COLO829 (cell line): ENCODE measurements at regions not wholly inside any gene's neighbourhood (a gene's known extent, or its start where the extent isn't known, plus 50 kb on each side); places are given as distances from the start of the nearest gene placed in this dataset.

Experiments
- DNase-seq: peaks from one replicate; pipeline ENCODE4 v3.0.0; 2012; ENCODE audit warnings: low spot score

DNA sequence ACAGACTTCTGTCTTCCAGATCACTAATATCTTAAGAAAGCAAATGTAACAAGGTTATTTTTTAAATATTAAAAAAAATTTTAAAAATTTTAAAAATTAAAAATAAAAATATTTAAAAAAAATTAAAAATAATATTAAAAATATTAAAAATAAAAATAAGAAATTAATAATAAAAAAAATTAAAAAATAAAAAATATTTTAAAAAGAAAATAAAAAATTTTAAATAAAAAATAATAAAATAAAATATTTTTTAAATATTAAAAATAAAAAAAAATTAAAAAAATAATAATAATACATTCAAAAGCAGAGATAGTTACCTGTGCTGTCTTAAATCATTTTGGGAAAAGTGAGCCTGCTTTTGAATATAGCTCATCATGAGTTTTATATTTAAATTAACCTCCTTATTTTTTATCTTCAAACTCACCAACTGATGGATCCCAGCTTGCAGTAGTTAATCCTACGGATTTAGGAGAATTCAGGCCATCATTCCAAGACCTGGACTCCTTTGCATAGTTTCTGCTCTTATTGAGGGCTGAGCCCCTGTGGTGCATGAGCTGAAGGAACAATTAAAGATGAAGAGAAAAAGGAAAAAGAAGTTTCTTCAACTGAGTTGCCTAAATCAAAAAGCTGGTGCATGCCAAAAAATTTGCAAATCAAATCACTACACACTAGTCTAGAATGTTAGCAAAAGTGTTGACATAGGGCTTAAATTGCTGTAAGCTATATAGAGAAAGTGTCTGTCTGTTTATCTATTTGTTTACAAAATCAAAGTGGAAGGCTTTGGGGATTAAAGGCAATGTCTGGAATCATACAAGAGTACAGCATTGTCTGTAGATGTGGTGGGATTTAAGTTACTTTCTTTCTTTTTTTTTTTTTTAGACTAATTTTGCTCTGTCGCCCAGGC lies 50.5 kb upstream of the ZNF438 start:
- no peak for DNase-seq

DNA sequence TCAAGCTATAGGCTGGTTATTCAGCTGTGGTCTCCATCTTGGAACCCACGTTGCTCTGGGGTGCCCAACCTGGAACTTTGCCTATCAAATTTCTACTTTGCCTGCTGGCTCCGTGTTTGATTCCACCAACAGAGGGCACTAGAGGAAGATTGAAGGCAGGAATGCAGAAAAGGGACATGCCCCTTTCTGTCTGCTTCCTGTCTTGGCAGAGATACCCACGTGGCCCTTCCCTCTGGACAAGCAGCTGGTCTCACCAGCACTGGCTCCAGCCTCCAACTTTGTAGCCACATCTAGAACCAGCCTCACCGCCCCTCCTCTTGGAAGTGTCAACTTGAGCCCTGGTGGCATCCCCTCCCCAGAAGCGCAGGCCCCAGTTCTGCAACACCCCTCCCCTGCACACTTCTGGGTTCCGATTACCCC lies 52.1 kb upstream of the ZNF438 start:
- DNase-seq: peak; percentile 32

DNA sequence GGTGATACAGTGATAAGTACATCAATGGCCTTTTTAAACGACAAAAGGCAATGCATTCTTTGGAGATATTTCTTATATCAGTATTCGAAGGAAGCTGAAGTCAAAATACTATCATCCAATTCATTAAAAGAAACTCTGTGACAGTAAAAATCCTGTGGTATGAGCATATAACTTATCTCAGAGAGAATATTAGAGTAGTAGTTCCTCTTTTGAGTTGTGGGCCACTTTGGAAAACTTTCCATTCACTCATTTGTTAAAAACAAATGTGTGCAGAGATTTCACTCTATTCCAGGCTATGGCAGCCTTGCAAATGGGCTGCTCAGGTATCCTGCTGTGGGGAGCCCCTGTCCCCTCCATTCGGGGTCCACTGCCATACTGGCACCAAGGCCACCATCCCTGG lies 55.3 kb upstream of the ZNF438 start:
- DNase-seq: no peak

DNA sequence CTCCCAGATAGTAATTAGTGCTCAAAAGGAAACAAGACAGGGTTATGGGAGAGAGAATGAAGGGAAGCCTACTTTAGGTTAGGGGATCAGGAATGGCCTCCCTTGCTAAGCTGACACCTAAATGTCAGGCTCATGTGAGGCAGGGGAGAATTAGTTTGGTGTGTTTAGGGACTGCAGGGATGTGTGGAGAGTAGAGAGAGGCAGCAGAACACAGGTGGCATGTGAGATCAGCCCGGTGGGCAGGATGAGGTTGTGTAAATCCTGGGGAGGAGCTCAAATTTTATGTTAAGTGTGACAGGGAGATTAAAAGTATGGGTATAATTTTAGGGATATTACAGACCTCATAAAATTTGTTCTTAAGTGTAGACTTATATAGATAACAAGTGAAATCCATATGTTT lies 56.2 kb upstream of the ZNF438 start:
- no peak for DNase-seq

DNA sequence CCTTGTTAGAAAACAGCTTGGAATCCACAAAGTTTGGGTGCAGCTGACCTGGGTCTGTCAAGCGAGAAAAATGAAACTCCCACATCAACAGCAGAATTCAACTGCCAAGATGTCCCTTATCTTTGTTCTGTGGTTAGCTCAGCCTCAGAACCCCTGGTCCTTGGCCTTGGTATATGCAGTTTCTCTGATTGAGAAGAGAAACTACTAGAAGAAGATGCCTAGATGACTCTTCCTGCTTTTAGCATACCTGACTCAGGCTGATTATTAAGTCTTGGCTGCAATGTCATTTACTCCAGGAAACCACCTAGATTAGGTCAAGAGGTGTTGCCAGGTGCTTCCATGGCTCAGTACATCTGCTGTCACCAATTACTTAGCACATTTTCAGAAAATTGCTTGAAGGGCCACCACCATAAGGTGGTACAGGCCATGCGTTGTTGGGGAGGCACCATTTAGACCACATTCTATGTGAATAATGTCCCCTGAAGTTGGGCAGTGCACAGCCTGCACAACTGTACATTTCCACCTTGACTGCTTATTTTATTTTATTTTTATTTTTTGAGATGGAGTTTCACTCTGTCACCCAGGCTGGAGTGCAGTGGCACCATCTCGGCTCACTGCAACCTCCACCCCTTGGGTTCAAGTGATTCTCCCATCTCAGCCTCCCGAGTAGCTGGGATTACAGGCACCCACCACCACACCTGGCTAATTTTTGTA lies 59.4 kb upstream of the ZNF438 start:
- no peak for DNase-seq

DNA sequence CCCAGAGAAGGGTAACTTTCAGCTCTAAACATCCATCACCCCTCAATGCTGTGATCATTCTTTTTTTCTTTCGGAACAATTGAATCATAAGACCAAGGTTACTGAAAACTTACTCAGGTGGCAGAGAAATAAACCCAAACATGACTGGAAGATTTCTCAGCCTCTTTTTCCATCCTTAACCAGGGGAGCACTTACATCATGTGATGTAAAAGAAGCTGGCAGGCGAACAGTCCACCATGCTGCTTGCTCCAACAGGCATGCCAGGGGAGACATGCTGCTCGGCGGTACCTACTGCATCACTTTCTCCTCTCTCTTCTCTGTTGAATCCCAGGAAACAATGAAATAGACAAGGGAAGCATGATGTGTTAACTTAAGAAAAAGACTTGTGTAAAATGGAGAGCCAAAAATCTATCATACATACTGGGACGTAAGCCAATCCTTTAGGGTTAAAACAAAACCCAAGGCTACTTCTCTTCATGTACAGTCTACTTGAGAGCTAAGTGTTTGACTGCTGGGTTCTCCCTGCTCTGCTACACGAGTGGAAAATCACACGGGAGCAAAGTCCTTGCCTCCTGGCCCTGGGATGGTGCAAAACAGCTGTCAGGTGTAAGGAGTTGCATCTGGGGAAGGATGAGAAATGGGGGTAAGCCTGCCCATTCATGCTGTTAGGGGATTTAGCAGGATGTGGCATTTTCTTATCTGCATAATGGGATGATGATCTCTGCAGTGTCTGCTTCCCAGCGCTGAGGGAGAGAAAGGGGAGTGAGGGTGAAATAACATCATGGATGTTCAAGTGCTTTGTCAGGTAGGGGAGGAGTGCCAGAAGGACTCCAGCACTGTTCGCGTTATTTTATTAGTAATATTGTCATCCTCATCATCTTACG lies 64.3 kb upstream of the ZNF438 start:
- DNase-seq: no peak

DNA sequence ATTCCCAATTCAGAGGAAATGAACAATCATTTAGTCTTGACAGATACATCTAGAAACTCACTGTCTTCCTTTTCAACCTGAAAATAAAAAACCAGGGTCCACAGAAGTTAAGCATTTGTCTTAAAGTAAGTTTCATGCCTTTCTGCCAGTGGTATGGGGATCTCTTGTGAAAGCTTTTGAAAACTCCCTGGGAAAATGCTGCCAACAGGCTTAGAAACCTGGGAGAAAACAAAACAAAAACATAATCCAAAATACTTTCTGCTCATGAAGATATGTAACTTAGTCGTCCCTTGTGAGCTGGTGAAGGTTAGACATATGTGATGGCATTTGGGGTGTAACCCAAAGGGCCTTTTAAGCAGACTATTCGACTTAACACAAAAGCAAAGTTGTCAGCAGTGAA lies 66.4 kb upstream of the ZNF438 start:
- DNase-seq: no peak

DNA sequence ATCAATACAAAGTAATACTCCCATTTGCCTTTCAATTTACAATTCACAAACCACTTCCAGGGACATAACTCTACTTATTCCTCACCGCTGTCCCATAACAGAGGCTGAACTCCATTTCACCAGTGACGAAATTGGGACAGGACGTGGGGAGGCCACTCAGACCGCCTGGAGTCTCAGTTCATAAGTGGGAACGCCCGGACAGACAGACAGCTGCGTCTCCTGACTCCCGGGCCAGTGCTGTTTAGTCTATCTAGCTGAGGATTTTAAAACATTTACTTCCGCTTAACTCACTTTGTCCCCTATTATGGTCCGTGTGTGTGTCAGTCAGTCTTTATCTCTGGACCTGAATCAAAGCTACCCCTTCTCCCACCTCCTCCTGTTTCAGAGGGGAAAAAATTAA lies 67.4 kb upstream of the ZNF438 start:
- no peak for DNase-seq

DNA sequence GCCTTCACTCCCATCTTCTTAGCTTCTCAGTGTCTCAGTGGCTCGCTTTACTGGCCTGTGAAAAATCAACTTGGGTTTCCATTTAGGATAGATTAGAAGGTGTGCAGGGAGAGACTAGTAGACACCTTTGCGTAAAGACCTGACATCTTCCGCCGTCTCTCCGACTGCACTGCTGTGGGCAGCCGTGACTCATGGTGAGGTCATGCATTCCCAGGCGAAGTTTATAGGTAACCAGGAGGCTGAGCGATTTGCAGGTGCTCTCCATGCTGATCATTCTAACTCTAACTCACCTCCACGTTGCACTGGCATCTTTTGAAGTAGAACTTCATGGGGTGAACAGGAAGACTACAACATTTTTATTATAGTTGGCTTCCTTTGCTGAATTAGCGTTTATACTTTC lies 68.0 kb upstream of the ZNF438 start:
- no peak for DNase-seq

DNA sequence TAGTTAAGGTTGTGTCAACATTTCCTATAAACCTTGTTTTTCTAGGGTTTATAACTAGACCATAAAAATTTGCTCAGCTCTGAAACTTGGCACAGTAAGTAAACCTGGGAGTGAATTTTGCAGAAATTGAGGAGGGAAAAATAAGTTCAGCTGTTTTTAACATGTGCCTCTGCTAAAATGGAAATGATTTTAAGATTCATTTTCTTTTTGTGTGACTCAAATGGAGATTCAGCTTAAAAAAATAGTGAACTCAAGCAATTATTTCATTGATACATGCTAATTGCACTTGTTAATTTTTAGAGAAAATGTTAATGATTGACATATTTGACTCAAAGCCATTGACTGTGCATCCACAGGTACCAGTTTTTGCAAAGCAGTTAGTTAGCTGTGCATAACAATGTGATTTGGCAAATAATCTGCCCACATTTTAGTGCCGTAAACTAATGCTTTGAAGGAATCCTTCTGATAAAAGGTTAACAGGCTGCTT lies 68.5 kb upstream of the ZNF438 start:
- no peak for DNase-seq

DNA sequence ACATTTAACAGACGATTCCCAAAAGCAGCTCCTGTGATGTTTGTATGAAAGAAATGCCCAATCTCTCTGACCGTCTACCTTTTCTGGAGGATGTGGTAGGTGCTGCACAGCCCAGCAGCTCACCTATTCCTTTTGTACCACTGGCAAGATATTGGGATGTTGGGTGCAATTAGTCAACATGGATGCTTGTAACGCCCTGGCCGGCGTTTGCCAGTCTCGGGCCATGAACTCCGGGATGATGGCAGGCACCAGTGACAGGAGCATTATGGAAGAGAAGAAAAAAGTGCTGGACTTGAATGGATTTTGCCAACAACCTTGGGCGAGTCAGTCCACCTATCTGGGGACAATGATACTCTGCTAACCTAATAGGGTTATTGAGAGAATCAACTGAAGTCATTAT lies 69.0 kb upstream of the ZNF438 start:
- DNase-seq: no peak

DNA sequence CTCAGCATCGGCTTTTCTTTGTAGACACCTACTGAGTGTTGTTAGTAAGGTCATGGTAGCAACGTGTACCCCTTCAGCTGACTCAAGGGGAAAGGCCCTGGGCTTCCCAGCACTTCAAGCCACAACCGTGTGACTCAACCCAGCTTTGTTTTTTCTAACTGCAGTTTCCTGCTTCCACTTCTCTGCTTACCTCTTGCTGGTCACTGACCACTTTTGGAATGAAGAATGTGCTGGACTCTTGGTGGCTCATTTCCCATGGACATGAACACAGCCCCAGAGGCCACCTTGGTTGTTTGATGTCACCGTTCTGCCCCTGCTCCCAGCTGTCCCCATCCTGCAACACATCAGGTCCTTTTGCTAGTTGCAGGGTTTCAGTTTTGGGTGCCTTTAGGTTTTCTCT lies 69.5 kb upstream of the ZNF438 start:
- DNase-seq: no peak

DNA sequence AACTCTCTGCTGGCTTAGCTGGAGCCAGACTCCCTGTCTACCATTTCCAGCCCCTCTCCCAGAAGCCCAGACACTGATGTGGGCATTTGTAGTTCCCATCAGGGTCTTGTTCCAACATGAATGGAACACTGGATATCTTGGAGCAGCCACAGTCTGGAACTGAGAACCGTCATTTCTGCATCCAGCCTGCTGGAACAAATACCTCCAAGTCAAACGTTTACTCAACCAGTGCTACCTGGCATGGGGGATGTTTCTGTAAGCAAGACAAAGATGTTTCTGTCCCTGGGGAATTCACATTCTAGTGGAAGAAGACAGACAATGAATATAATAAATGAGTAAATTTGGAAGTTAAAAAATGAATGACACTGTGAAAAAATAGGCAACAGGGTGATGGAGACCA lies 70.8 kb upstream of the ZNF438 start:
- no peak for DNase-seq

DNA sequence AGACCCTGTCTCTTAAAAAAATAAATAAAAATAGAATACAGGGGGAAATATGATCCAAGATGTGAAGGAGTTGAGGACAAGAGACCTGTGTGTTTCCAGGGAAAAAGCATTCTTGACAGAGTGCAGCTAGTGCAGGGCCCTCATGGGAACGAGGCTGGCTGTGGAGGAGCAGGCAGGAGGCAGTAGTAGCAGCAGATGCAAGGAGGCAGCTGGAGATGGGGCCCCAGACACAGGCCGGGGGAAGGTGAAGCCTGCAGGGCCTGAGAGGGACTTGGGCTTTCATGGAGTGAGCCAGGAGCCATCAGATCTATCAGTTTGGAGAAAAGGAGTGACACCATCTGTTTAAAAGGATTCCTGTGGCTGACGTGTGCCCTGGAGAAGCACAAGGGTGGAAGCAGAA lies 71.4 kb upstream of the ZNF438 start:
- no peak for DNase-seq

DNA sequence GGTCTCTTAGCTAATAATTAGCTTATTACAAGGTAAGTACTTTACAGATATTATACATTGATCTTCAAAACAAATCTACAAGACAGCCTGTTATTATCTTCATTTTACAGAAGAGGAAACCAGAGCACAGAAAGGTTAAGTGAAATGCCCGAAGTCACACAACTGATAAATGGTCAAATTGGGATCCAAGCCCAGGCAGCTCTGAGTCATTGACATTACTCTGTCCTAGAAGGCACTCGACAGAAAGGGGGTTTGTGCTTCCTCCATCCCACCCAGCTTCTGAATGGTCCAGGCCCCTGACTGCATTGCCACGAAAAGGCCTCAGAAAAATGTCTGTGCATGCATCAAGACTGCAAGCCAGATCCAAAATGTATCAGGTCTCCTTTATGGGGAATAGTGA lies 81.3 kb upstream of the ZNF438 start:
- DNase-seq: no peak

DNA sequence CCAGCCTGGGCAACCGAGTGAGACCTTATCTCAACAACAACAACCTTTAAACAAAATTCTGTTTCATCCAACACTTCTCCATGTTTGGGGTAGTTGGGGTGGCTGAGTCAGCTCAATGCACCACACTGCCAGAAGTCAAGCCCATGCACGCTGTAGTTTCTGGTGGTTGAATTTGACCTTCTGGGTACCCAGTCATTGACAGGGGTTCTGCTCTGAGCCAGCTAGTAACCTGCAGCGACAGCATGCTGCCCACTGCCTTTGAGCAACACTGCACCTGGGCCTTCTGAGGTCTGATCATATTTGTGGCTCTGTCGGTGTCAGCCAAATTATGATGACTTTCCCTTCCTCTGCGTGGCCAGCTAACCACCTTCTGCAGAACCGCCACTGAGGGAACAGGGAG lies 84.6 kb upstream of the ZNF438 start:
- no peak for DNase-seq

DNA sequence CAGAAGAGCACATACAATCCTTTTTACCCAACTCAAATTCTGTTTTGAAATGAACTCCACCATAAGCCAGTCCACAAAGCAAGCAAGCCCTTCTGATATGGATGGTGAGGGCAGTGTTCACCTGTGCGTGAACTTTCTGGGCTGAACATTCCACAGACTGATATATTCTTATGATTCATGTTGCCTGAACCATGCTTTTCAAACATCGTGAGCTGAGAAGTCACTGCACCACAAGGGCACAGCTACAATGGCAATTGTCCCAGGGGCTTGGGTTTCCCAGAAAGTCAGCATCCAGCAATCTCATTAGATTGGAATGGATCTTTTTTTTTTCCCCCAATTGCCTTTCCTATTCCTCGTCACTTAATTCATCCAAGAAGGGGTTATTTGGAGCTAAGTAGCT lies 86.9 kb upstream of the ZNF438 start:
- no peak for DNase-seq

DNA sequence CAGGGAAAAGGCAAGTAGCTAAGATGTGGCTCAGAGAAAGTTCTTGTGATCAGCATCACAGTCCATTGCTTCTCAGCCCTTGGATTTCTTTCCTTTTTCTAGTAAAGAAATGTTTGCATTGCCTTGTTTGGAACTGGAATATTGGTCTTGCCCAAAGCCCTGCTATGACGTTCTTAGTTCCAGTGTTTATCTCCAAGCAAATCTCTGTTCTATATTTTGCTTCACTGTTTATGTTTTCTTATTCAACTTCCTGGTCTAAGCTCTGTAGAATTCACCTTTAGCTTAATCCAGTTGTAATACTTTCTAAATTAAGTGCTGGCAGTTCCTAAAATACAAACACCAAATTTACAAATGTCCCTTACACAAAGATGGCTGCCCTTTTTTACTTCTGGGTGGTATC lies 88.7 kb upstream of the ZNF438 start:
- DNase-seq: no peak

DNA sequence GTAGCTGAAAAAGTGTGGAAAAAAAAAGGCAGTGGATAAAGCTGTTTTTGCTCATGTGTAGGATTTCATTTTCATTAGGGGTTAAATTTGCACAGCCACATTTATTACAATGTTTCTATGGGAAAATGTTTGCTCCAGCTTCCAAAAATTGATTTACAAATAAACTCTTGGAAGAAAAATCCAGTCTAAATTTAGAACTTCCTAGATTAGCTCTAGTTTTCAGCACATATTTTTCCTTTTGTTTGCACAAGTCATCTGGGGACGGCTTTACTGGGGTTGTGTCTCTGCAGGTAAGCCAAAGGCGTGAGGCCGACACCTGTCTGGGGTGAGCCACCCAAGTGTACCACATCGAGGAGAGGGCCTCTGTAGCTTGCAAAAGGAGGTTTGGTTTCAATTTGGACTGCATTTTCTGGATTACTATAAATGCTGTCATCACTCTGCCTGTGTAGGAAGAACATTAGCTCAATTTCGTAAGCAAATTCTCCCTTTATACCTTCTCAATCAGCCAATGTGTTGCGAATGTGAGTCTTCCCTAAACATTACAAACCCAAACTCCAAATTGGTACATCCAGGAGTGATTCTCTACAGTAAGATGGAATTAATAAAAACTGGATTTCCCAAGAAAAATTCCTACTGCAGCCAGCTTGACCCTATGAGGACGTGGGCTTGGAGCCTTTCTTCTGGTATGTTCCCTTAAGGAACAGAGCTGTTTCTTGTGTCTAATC lies 89.5 kb upstream of the ZNF438 start:
- DNase-seq: no peak

DNA sequence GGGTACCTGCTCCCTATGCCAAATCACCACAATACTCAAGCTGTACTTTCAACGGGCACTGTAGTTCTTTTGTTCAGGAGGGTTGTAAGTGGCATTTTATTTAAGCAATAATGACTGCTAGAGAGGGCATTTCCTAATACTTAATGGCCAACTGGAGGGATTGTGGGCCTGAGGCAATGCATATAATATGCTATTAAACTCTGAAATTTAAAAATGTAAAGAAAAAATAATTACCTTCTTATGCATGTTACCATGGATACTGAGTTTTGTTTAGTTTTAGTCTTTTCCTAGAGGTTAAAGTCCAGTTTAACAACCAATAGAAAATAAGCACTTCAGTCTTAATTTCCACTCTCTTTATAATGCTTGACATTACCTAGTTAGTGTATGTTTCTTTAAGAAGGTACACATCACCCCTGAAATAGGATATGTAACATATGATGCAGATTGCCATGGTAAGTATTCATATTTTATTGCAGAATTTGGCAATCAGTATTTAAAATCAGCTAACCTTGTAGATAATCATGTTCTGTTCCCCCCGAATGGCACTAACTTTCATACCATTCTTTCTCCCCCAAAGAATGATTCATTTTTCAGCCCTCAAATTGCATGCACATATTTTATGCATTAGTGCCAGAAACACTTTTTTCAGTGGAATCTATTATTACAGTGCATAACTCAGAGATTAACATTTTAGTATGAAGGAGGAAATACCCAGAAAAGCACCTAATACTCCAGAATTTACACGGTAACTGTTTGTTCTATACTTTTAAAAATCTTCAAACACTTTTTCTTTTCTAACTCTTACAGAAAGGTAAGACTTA lies 90.3 kb upstream of the ZNF438 start:
- no peak for DNase-seq

DNA sequence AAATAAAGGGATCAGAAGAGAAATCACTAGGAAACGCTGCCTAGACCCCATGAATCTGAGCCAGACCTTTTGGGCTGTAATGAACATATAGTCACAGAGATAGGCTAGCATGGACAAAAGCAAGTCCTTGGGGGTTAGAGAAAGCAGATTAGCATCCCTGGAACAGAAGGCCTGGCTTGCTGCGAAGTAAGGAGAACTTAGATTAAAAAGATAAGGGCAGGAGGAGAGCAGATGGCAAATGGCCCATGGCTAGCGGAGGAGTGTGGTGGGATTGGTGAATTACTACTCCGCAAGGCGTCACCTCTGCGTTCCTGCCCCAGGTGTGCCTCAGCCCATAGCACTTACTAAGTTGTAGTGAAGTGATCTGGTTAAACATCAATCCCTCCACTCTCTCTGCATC lies 92.3 kb upstream of the ZNF438 start:
- DNase-seq: no peak
